Astrocyte of the cerebellum (primary cell): ENCODE measurements at regions not wholly inside any gene's neighbourhood (a gene's known extent, or its start where the extent isn't known, plus 50 kb on each side); places are given as distances from the start of the nearest gene placed in this dataset.

Source experiments
- DNase-seq: peaks from one replicate; pipeline ENCODE4 v3.0.0-alpha.2; 2011; ENCODE audit warnings: low read depth
- H3K4me3 ChIP-seq: 2 replicates; pipeline ENCODE4 v1.5.1; 2011; ENCODE audit warnings: mild to moderate bottlenecking, low read depth, low read length, moderate library complexity
- in situ Hi-C: cut with HindIII; loops from 2 replicates; pipeline ENCODE4 v1.10.0; 2017; ENCODE audit warnings: low sequenced_read_pairs
- TF ChIP-seq, protein P1 (sequence below): IDR thresholded peaks from 2 replicates; pipeline ENCODE4 v1.5.1; 2012; ENCODE audit warnings: low read length, low read depth, moderate library complexity, mild to moderate bottlenecking; ENCODE audit errors: missing control alignments

DNA sequence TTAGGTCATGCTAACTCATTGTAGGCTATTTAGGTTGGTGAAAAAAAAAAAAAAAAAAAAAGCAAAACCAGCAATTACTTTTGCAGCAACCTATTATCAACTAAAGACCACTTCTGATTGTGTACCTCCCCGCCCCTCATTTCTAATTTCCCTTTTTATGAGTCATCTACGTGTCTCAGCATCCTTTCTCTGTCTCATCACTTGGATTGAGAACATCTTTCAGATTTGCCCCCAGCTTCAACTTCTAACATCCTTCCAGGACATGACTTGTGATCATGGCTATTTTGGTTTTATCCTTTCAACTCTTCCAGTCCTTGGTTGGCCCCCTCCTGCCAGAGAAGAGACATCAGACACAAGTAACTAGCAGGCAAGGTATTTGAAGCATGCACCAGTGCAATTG, 156.7 kb upstream of the CCN2 start:
- no peak overlapping the region for H3K4me3 ChIP-seq
- TF ChIP-seq, protein P1, sequence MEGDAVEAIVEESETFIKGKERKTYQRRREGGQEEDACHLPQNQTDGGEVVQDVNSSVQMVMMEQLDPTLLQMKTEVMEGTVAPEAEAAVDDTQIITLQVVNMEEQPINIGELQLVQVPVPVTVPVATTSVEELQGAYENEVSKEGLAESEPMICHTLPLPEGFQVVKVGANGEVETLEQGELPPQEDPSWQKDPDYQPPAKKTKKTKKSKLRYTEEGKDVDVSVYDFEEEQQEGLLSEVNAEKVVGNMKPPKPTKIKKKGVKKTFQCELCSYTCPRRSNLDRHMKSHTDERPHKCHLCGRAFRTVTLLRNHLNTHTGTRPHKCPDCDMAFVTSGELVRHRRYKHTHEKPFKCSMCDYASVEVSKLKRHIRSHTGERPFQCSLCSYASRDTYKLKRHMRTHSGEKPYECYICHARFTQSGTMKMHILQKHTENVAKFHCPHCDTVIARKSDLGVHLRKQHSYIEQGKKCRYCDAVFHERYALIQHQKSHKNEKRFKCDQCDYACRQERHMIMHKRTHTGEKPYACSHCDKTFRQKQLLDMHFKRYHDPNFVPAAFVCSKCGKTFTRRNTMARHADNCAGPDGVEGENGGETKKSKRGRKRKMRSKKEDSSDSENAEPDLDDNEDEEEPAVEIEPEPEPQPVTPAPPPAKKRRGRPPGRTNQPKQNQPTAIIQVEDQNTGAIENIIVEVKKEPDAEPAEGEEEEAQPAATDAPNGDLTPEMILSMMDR, result no peak
- in situ Hi-C loops, result no loop called here
- DNase-seq, result no peak

DNA sequence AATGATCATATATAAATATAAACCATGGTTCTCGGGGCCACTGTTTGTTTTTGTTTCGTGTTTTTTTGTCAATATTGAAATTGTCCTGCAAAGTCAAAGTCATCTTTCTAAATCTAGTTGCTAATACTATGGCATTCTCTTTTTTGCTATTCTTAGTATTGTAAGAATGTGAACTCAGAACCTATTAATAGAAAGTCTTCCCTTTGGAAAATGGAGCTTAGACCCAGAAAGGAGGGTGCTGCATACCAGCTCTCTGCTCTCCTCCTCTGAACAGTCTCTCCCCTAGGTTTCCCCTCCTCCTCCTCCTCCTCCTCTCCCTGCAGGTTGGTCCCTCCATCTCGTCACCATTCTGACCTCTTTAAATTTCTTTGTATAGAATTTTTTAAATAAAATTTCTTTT, 150.4 kb upstream of the CCN2 start:
- in situ Hi-C loops, result no loop called here
- H3K4me3 ChIP-seq, result no peak overlapping the region
- DNase-seq, result no peak
- TF ChIP-seq, protein P1, result no peak

DNA sequence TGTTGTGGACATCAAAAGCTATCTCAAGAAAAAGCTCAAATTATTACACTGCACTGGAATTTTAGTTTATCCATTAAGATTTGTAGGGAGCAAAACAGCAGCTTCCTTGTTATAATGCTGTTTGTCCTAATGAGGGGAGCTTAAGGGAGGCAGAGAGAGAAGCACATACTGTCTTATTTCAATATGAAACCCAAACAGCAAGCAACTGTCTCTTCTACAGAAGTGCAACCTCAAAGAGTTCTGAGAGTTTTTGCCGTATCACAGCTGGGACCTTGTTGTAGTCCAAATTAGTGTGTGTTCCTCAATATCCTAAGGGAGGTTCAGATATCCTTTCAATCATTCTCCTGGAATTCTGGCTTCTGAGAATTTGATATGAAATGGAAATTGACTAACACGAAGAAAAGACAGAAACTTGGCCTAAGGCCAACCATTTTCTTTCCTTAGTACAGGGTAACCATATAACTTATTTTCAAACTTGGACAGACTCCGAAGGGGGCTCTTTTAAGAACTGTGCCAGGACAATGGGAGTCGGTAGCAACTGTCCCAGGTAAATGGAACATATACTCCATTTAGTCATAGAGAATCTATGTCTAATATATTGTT, 149.3 kb upstream of the CCN2 start:
- in situ Hi-C loops, result no loop called here
- no peak overlapping the region for H3K4me3 ChIP-seq
- TF ChIP-seq, protein P1, result no peak
- no peak for DNase-seq

DNA sequence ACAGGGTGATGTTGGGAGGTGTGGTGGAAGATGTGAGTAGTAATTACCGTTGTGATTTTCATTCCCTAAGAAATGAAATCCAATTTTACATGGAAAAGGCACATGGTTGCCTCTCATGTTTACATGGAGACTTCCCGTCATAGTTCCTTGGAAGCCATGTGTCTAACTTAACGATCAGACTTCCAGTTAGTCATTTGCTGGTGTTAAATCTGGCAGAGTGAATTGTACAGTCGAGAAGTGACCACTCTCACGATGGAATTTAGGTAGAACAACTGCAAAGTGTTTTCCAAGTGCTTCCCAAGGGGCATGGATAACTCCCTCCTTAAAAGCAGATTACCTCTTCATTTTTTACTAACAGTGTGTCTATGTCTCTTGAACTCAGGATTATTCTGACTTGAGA, 145.8 kb upstream of the CCN2 start:
- DNase-seq, result no peak
- no peak overlapping the region for H3K4me3 ChIP-seq
- TF ChIP-seq, protein P1, result no peak
- in situ Hi-C loops, result no loop called here

DNA sequence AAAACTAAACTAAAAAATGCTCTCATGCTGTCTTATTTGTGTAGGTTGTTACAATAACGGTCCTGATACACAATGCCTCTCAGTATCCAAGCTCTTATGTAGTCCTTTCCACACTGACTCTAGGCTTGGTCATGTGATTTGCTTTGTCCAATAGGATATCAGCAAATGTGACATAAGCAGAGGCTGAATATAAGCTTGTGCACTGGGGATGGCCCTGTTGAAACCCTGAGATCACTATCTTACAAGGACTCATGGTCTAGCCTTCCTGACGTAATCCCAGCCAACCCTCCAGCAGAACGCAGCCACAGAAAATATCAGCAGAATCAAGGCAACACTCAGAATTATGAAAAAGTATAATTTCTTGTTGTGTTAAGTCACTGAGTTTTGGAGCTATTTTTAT, 145.1 kb upstream of the CCN2 start:
- in situ Hi-C loops, result no loop called here
- no peak overlapping the region for H3K4me3 ChIP-seq
- DNase-seq, result no peak
- TF ChIP-seq, protein P1, result no peak

- in situ Hi-C loops, result no loop called here
- TF ChIP-seq, protein P1, result no peak
- no peak for DNase-seq
- H3K4me3 ChIP-seq, result no peak overlapping the region
These were observed 138.0 kb upstream of the CCN2 start for GRCh38 chr6:132089173-132089572.
